ENCODE measurements at regions not wholly inside any gene's neighbourhood (a gene's known extent, or its start where the extent isn't known, plus 50 kb on each side); places are given as distances from the start of the nearest gene placed in this dataset.

GRCh38 chr1:209051570-209051969 is 531.9 kb upstream of the CAMK1G start:
- Histone ChIP-seq H3K4ac (ENCODE audit: low read depth in 1 of 2, low read length in 2 of 2) (no peak overlapping the region), H3K79me1 (replicated peaks; ENCODE audit: low read length, poor library complexity, severe bottlenecking) (no peaks in the 10 kb centered on the region), H3K27me3 (ENCODE audit: control insufficient read depth in 1 of 2, insufficient read depth in 1 of 2, low read length in 2 of 2) (no peaks in the 10 kb centered on the region), H3K14ac (ENCODE audit: low read length in 2 of 2) (no peak overlapping the region), H2BK120ac (ENCODE audit: low read depth, low read length) (no peak overlapping the region), H3K9me3 (ENCODE audit: control insufficient read depth, low read length) (peaks cover 4% of the 10 kb centered on the region), H3K4me3 (ENCODE audit: insufficient read depth in 1 of 2, low read depth in 1 of 2, low read length in 2 of 2) (no peak overlapping the region), H3K18ac (ENCODE audit: low read depth in 1 of 2, low read length in 2 of 2) (no peak overlapping the region), H3K36me3 (ENCODE audit: control insufficient read depth in 1 of 2, insufficient read depth in 2 of 2, low read depth in 1 of 2, low read length in 2 of 2) (no peaks in the 10 kb centered on the region), H3K23ac (ENCODE audit: low read length in 2 of 2) (no peak overlapping the region), H4K91ac (ENCODE audit: low read length) (no peak overlapping the region), H2BK15ac (ENCODE audit: low read depth, poor library complexity, severe bottlenecking) (no peak overlapping the region), H2BK5ac (ENCODE audit: low read depth, low read length, poor library complexity, severe bottlenecking) (no peak overlapping the region), H3K4me1 (ENCODE audit: control insufficient read depth, insufficient read depth, low read depth, low read length) (peaks cover 10% of the 10 kb centered on the region), H3K9ac (ENCODE audit: low read length) (no peak overlapping the region), H2BK12ac (ENCODE audit: low read length in 2 of 2) (no peak overlapping the region), H3K27ac (ENCODE audit: low read length, poor library complexity, severe bottlenecking) (no peak overlapping the region), H2AFZ (ENCODE audit: low read depth, low read length) (no peak overlapping the region), H3K4me2 (ENCODE audit: low read length, poor library complexity, severe bottlenecking) (no peak overlapping the region), H4K8ac (ENCODE audit: low read length) (no peak overlapping the region), H2AK5ac (ENCODE audit: low read length, severe bottlenecking) (peak overlapping the region; percentile 51)
- 92% methylated on average over 4 of the region's 4 CpGs for WGBS
- no peak for DNase-seq

- Histone ChIP-seq H2AFZ (ENCODE audit: low read depth, low read length) (no peak overlapping the region), H2AK5ac (ENCODE audit: low read length, severe bottlenecking) (no peak overlapping the region), H3K18ac (ENCODE audit: low read depth in 1 of 2, low read length in 2 of 2) (no peak overlapping the region), H3K4me1 (ENCODE audit: control insufficient read depth, insufficient read depth, low read depth, low read length) (peaks cover 12% of the 10 kb centered on the region), H3K4me2 (ENCODE audit: low read length, poor library complexity, severe bottlenecking) (no peak overlapping the region), H3K36me3 (ENCODE audit: control insufficient read depth in 1 of 2, insufficient read depth in 2 of 2, low read depth in 1 of 2, low read length in 2 of 2) (no peaks in the 10 kb centered on the region), H4K91ac (ENCODE audit: low read length) (no peak overlapping the region), H2BK5ac (ENCODE audit: low read depth, low read length, poor library complexity, severe bottlenecking) (no peak overlapping the region), H3K9ac (ENCODE audit: low read length) (no peak overlapping the region), H3K27ac (ENCODE audit: low read length, poor library complexity, severe bottlenecking) (no peak overlapping the region), H3K23ac (ENCODE audit: low read length in 2 of 2) (no peak overlapping the region), H3K27me3 (ENCODE audit: control insufficient read depth in 1 of 2, insufficient read depth in 1 of 2, low read length in 2 of 2) (no peaks in the 10 kb centered on the region), H2BK15ac (ENCODE audit: low read depth, poor library complexity, severe bottlenecking) (no peak overlapping the region), H3K14ac (ENCODE audit: low read length in 2 of 2) (no peak overlapping the region), H3K4me3 (ENCODE audit: insufficient read depth in 1 of 2, low read depth in 1 of 2, low read length in 2 of 2) (no peak overlapping the region), H2BK120ac (ENCODE audit: low read depth, low read length) (no peak overlapping the region), H3K9me3 (ENCODE audit: control insufficient read depth, low read length) (peaks cover 4% of the 10 kb centered on the region), H4K8ac (ENCODE audit: low read length) (no peak overlapping the region), H2BK12ac (ENCODE audit: low read length in 2 of 2) (no peak overlapping the region), H3K4ac (ENCODE audit: low read depth in 1 of 2, low read length in 2 of 2) (no peak overlapping the region), H3K79me1 (replicated peaks; ENCODE audit: low read length, poor library complexity, severe bottlenecking) (no peaks in the 10 kb centered on the region)
- 86% methylated on average over 2 of the region's 2 CpGs for WGBS
- DNase-seq = no peak
Measured at GRCh38 chr1:209053587-209053986, 529.9 kb upstream of the CAMK1G start.

- Histone ChIP-seq H2BK12ac (ENCODE audit: low read length in 2 of 2) (no peak overlapping the region), H2BK15ac (ENCODE audit: low read depth, poor library complexity, severe bottlenecking) (no peak overlapping the region), H3K27me3 (ENCODE audit: control insufficient read depth in 1 of 2, insufficient read depth in 1 of 2, low read length in 2 of 2) (peaks cover 0 to 4% of the 10 kb centered on the region in 2 experiments), H2AFZ (ENCODE audit: low read depth, low read length) (no peak overlapping the region), H3K9me3 (ENCODE audit: control insufficient read depth, low read length) (peaks cover 4% of the 10 kb centered on the region), H4K91ac (ENCODE audit: low read length) (no peak overlapping the region), H3K14ac (ENCODE audit: low read length in 2 of 2) (no peak overlapping the region), H3K4me3 (ENCODE audit: insufficient read depth in 1 of 2, low read depth in 1 of 2, low read length in 2 of 2) (no peak overlapping the region), H3K4me1 (ENCODE audit: control insufficient read depth, insufficient read depth, low read depth, low read length) (peaks cover 1% of the 10 kb centered on the region), H3K79me1 (replicated peaks; ENCODE audit: low read length, poor library complexity, severe bottlenecking) (no peaks in the 10 kb centered on the region), H3K4me2 (ENCODE audit: low read length, poor library complexity, severe bottlenecking) (no peak overlapping the region), H2AK5ac (ENCODE audit: low read length, severe bottlenecking) (no peak overlapping the region), H3K4ac (ENCODE audit: low read depth in 1 of 2, low read length in 2 of 2) (no peak overlapping the region), H2BK5ac (ENCODE audit: low read depth, low read length, poor library complexity, severe bottlenecking) (no peak overlapping the region), H3K18ac (ENCODE audit: low read depth in 1 of 2, low read length in 2 of 2) (no peak overlapping the region), H3K9ac (ENCODE audit: low read length) (no peak overlapping the region), H3K27ac (ENCODE audit: low read length, poor library complexity, severe bottlenecking) (no peak overlapping the region), H3K36me3 (ENCODE audit: control insufficient read depth in 1 of 2, insufficient read depth in 2 of 2, low read depth in 1 of 2, low read length in 2 of 2) (no peaks in the 10 kb centered on the region), H2BK120ac (ENCODE audit: low read depth, low read length) (no peak overlapping the region), H3K23ac (ENCODE audit: low read length in 2 of 2) (no peak overlapping the region), H4K8ac (ENCODE audit: low read length) (no peak overlapping the region)
- 97% methylated on average over 1 of the region's 1 CpG for WGBS
- no peak for DNase-seq
Measured at GRCh38 chr1:209057083-209057482, 526.4 kb upstream of the CAMK1G start.

- Histone ChIP-seq H3K4me3 (ENCODE audit: insufficient read depth in 1 of 2, low read depth in 1 of 2, low read length in 2 of 2) (no peak overlapping the region), H2BK12ac (ENCODE audit: low read length in 2 of 2) (no peak overlapping the region), H4K8ac (ENCODE audit: low read length) (no peak overlapping the region), H3K27me3 (ENCODE audit: control insufficient read depth in 1 of 2, insufficient read depth in 1 of 2, low read length in 2 of 2) (peaks cover 0 to 4% of the 10 kb centered on the region in 2 experiments), H4K91ac (ENCODE audit: low read length) (no peak overlapping the region), H2BK120ac (ENCODE audit: low read depth, low read length) (no peak overlapping the region), H3K4ac (ENCODE audit: low read depth in 1 of 2, low read length in 2 of 2) (no peak overlapping the region), H3K36me3 (ENCODE audit: control insufficient read depth in 1 of 2, insufficient read depth in 2 of 2, low read depth in 1 of 2, low read length in 2 of 2) (no peaks in the 10 kb centered on the region), H3K23ac (ENCODE audit: low read length in 2 of 2) (no peak overlapping the region), H2AFZ (ENCODE audit: low read depth, low read length) (no peak overlapping the region), H2BK15ac (ENCODE audit: low read depth, poor library complexity, severe bottlenecking) (no peak overlapping the region), H2AK5ac (ENCODE audit: low read length, severe bottlenecking) (no peak overlapping the region), H3K27ac (ENCODE audit: low read length, poor library complexity, severe bottlenecking) (no peak overlapping the region), H2BK5ac (ENCODE audit: low read depth, low read length, poor library complexity, severe bottlenecking) (no peak overlapping the region), H3K18ac (ENCODE audit: low read depth in 1 of 2, low read length in 2 of 2) (no peak overlapping the region), H3K9ac (ENCODE audit: low read length) (no peak overlapping the region), H3K14ac (ENCODE audit: low read length in 2 of 2) (no peak overlapping the region), H3K4me2 (ENCODE audit: low read length, poor library complexity, severe bottlenecking) (no peak overlapping the region), H3K9me3 (ENCODE audit: control insufficient read depth, low read length) (peaks cover 4% of the 10 kb centered on the region), H3K79me1 (replicated peaks; ENCODE audit: low read length, poor library complexity, severe bottlenecking) (no peaks in the 10 kb centered on the region), H3K4me1 (ENCODE audit: control insufficient read depth, insufficient read depth, low read depth, low read length) (peaks cover 4% of the 10 kb centered on the region)
- no peak for DNase-seq
- no CpG with 5 or more reads among the region's 1 CpG for WGBS
Measured at GRCh38 chr1:209057901-209058300, 525.6 kb upstream of the CAMK1G start.

All from mesenchymal stem cell (in vitro differentiated cells and primary cell).